Amniotic epithelial cell (primary cell): ENCODE measurements at regions not wholly inside any gene's neighbourhood (a gene's known extent, or its start where the extent isn't known, plus 50 kb on each side); places are given as distances from the start of the nearest gene placed in this dataset.
"Not testable (repeated sequence)": the region's sequence is repeated elsewhere in the genome, so short reads cannot be mapped to it uniquely, and the experiment has no call there.

Experiments
- DNase-seq: peaks from one replicate; pipeline ENCODE4 v3.0.0-alpha.2; 2010; ENCODE audit warnings: low read depth

DNA sequence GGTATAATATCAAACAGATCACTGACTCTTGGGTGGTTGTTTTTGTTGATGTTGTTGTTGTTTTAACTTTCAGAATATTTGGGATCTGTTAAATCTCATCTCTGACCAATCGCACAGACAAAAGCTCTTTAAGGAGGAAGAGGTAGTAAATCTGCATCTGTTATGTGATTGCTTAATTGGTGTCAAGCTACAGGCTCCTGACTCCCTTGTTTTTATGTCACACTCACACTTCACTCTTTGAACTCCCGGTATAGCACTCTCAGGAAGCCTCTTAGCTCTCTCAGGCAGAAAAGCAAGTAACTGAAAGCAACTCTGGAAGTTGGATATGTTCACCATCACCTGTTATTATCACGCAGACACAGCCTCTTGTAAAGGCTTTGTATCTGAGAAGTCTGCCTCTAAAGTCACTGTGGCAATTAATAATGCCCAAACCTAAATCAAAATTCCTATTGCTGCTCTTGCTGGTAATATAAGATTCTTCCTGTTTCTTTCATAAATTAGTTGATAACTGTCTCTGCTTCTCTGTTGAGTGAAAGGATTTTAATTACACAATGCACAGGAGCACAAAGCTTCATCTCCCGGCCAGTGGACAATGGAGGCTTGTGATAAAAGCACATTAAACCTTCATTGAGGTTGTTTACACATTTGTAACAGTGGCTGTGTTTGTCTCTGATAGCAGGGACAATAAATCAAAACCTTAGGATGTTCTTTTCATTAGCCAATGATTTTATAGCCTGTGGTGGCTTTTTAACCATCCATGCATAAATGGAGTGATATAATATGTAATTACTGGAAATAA lies 576.7 kb downstream of the MFSD1 start:
- no peak for DNase-seq

DNA sequence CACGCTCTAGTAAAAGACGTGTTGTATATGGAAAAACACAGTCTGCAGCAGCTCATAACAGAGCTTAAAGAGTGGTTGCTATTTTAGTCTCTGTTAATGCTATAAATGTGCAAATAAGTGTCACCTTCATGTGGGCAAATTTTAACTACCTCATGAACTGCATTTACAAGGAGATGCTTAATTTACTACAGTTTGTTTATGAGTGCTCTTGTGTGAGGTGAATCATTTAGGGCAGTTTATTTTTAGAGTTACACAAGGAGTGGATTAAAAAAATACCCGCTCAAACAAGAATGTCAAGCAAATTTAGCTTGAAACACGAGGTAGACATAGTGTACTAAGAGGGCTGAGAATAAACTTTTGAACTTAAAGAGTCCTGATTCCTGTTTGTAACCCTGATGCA lies 579.0 kb downstream of the MFSD1 start:
- DNase-seq, result peak; percentile 7

DNA sequence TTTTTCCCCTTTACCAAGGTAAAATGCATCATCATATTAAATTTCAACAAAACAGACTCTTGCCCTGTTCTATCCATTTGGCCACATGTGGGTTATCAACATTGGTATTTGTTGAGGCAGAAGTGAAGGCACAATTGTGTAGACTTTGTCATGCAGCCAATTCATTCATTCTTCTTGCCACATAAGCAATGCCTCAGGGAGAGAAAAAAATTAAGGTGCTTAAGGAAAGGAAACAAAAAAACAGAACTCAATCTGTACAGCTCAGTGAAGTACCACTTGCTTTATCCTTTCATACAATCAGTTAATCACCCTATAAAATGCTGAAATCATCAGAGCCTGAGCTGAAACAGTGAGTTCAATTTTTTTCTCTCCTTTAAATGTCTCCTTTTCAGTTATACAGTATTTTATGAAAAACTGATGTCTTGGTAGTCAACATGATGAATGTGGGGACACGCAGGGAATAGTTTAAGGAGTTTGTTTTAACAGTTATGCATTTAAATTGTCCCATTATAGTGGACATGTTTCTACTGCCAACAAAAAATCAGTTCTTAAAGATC lies 588.9 kb downstream of the MFSD1 start:
- DNase-seq, result no peak

DNA sequence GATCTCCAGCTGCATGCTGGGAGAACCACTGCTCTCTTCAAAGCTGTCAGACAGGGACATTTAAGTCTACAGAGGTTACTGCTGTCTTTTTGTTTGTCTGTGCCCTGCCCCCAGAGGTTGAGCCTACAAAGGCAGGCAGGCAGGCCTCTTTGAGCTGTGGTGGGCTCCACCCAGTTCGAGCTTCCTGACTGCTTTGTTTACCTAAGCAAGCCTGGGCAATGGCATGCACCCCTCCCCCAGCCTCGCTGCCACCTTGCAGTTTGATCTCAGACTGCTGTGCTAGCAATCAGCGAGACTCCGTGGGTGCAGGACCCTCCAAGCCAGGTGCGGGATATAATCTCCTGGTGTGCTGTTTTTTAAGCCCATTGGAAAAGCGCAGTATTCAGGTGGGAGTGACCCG lies 591.0 kb upstream of the IL12A start:
- DNase-seq, result not testable (repeated sequence)

DNA sequence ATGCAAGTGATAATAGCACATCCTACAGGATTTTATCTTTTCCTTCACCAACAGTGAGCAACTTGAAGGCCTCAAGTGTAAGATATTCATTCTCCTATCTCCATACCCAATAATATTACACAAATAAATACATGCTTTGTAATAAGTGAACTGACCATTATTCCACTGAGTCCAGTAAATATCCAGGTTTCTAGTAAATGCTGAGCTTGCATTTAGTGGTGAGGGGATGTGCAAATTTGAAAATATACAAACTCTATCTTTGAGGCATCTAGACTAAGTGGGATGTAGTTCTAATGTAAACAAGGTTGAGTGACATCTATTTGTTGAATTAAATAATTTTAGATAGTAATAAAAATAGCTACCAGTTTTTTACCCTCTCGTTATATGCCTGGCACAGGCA lies 587.6 kb upstream of the IL12A start:
- DNase-seq, result no peak

DNA sequence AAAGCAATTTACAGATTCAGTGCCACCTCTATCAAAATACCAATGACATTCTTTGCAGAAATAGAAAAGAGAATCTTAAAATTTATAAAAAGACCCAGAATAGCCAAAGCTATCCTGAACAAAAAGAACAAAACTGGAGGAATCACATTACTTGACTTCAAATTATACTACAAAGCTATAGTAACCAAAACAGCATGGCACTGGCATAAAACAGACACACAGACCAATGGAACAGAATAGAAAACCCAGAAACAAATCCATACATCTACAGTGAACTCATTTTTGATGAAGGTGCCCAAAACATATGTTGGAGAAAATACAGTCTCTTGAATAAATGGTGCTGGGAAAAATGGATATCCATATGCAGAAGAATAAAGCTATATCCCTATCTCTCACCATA lies 578.9 kb upstream of the IL12A start:
- DNase-seq, result not testable (repeated sequence)

DNA sequence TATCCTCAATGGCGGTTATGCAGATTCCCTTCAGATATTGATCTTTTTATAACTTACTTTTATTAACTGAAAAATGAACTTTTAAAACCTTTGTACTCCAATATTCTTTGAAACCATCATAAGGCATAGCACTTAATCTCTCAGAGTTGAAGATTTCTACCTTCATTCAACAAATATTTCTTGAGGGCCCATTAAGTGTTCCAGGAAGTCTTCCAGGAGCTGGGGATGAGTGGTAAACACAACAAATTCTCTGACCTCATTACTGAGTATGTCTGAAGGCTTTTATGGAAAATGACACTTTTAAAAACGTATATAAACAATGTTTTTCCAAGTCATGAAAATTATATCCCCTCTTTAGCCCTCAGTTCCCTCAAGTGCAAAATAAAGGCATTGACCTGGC lies 575.3 kb upstream of the IL12A start:
- no peak for DNase-seq

DNA sequence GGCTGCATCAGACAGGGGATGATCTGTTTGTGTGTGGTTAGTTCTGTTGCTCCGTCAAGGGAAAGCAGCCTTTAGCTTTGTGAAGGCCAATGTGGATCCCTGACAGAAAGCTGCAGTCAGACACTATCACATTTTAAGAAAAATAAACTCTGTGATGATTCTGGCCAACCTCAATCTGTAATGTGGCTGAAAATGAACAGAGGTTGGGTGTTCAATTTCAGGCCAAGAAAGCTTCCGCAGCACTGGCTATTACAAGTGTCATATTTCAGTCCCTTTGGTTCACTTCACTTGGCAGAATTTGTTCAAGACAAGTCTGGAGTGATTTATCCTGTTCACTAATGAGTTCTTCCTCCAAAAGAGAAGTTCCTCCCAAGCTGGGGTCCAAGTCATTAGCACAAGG lies 571.8 kb upstream of the IL12A start:
- DNase-seq, result no peak

DNA sequence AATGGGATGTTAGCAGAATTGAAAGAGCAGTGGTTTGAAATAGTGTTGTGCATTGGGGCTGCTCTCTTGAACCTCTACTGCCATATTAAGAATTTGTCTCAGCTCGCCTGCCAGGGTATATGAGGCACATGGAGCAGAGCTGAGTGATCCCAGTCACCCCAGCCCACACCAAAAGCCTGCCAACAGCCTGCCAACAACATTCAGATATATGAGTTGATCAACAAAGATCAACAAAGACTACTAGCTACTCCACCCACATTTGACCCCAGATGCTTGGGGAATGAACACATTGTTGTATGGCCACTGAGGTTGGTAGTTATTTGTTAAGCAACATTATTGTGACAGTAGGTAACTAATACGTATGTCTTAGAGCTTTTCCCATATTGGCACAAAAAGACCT lies 570.9 kb upstream of the IL12A start:
- peak; percentile 29 for DNase-seq

DNA sequence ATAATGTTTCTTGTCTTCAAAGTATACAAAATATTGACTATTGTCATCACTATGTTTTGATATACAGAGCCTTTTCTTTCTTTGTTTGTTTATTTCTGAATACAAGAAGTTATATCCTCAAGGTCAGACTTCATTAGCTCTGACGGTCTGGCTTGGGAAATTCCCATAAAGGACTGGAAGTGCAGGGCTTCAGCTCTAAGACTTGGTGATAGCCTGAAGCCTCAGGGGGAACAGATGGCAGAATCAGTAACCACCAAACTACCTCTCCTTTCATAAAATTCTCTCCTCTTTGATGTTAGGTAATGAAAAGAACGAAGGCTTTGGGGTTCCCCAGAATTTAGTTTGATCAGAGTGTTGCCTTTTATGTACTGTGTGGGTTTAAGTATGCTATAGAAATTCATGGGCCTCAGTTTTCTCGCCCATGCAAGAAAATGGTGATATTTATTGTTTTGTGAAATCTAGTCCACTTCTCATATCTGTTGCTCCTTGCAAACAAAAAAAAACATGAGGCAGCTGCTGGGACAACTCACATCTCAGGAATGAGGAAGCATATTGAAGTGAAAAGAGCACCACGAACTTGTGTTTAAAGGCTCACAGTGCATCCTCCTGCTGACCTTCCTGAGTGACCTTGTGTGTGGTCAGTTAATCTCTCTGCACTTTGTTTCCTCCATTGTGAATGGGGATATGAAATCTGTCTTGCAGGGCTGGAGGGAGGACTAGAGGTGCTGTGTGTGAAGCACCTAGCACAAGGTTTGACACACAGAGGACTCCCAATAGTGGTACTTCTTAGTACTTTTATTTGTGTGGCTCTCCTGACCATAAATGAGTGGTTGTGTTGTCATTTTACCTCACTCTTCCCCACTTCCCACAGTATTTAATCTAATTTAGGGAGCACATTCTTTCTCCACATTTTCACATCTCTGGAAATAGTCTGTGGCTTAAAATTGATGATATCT lies 569.8 kb upstream of the IL12A start:
- DNase-seq, result peak; percentile 86

DNA sequence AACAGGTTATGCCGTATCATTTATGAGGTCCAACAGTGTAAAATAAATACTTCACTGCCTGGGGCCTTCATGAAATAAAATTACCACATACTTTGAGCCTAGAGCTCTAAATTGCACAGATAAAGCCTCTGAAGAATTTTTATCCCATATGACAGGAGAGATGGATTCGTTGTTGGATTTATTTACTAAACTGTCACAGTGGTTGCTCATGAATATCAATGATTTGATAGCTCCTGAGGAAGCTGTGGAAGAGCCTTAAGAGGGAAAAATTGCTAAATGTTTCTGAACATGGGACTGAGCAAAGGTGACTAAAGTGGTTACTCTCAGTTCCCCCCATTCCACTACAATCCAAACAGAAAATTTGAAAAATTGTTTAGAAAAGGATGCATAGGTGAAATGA lies 558.9 kb upstream of the IL12A start:
- DNase-seq, result no peak

DNA sequence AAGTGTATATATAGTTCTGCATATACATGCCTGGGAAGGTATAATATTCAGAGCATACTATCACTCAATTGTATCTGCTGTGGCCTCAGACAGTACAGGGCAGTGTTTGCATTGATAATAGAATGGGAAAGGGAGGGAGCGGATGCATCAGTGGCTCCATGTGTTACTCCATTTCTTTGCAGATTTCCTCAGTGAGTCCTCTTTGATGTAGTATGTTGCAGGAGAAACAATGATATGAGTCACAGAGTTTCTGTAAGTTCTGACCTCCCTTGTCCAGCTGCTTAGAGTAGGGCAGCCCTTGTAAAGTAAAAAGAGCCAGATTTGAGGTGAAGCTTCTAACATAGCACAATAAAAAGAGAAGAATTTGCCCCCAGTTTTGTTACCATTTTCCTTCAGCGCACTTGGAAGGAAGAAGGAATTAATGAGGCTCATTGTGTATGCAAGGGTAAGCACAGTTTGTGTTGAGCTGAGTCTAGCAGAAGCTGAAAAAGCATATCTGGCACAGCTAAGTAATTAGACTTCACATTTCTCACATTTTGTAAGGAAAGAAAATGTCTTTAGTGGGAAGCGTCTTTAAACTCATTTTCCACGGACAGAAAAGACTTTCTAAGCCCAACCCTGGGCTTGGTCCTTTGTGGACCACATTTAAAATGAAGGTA lies 555.8 kb upstream of the IL12A start:
- peak; percentile 39 for DNase-seq

DNA sequence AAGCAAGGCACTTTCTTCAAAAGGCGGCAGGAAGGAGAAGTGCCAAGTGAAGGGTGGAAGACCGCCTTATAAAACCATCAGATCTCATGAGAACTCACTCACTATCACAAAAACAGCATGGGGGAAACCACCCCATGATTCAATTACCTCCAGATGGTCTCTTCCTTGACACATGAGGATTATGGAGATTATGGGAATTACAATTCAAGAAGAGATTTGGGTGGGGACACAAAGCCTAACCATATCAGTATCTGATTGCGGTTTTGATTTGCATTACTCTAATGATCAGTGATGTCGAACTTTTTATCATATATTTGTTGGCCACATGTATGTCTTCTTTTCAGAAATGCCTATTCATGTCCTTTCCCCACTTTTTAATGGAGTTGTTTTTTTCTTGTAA lies 549.3 kb upstream of the IL12A start:
- DNase-seq, result no peak

DNA sequence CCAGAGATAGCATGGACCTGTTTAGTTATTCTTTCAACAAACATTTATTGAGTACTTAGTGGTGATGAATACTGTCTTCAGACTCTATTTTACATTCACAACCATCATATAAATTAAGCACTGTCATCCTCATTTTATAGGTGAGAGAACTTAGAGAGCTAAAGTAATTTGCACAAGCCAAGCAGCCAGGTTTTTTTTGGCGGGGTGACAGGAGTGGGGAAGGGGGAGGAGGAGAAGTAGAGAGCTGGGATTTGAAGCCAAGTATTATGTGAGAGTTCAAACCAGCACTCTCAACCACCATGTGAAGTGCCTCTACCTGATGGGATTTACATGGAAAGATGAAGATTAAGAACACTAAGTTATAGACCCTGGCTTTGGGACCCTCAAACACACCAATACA lies 547.4 kb upstream of the IL12A start:
- DNase-seq, result no peak

DNA sequence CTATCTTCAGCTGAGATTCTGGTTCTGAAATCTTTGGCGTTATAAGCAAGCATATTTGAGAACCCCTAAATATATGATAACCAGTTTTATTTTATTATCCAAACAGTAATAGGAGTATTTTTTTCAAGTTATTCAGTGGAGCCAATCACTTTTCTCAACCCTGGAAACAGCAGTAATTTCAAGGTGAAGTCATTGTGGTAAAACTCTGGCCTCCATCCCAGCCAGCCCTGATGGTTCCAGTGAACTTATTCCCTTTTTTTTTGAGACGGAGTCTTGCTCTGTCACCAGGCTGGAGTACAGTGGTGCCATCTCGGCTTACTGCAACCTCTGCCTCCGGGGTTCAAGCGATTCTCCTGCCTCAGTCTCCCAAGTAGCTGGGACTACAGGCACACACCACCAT lies 545.4 kb upstream of the IL12A start:
- DNase-seq, result no peak

DNA sequence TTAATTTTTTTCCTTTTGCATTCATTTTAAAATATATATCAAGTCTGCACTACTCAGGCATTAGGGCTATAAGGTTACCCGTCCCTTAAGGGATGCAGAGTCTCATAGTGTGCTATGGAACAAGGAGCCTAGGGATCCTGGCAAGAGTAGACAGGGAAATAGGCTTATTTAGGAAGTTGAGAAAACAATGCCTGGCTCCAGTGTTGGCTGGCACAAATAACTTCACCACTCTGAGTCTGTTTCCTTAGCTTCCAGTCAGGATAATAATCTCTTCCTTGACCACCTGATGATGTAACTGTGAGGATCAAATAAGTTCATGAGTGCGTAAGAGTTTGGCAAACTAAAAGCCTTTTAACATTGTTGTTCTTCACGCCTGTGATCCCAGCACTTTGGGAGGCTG lies 540.8 kb upstream of the IL12A start:
- DNase-seq, result no peak

DNA sequence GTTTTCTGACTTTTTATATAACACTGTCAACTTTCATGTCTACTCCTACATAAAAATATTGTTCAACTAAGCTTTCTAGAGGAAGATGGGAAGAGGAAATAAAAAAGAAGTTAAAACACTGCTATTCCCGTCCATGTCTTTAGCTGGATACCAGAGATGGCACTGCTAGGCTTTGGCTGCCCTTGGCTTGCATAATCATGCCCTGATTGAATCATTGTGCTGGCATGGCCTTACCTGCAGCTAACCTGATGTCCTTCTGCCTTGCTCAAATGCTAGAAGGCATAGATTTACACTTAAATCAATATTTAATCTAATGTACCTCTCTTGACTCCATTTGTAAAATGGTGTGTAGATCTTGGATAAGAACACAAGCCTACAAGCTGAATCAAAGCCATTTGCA lies 539.7 kb upstream of the IL12A start:
- no peak for DNase-seq

DNA sequence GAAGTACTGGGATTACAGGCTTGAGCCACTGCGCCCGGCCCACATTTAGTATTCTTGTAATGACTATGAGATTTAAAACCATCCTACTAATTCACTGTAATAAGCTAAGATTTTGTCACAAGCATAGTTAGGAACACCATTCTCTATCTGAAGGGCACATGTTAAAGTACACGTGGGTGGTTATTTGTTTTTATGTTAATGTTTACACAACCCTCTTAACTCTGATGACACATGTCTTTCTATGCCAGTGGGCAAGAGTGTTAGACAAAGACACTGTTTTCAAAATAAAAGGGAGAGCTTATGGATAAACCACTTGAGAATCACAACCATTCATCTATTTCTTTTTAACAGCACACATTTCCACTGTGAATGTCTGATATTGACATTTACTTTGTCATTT lies 537.6 kb upstream of the IL12A start:
- no peak for DNase-seq

DNA sequence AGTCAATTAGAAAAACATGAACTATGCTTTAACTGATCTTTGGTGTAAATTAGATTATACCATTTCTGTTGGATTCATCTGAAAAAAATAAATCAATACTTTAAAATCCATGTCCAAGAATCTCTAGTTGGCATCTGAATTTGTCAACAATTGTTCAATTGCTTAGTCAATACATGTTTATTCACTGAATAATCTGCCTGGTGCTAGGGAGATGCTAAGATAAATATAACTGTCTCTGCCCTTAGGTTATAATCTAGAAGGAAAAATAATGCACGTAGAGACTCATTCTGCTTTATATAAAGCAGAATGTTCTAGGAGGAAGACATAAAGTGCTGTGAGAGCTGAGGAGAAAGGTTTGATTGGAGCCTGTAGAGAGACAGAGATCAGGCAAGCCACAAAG lies 537.2 kb upstream of the IL12A start:
- no peak for DNase-seq

DNA sequence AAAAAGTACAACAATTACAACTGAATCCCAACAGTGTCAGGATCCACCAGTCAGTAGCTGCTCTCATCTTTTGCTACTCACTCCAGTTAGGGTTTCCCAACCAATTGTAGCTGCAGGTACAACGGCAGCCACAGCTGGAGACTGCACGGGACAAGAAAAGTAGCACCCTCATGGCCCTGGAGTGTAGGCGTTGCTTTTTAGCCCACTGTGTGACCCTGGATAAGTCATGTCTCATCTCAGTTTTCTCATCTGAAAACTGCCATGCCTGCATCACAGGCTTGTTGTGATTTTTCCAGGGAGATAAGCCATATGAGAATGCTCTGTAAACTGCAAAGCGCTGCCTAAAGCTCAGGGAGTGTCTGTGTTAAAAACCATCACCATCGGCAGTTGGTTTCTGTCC lies 535.6 kb upstream of the IL12A start:
- DNase-seq, result no peak

DNA sequence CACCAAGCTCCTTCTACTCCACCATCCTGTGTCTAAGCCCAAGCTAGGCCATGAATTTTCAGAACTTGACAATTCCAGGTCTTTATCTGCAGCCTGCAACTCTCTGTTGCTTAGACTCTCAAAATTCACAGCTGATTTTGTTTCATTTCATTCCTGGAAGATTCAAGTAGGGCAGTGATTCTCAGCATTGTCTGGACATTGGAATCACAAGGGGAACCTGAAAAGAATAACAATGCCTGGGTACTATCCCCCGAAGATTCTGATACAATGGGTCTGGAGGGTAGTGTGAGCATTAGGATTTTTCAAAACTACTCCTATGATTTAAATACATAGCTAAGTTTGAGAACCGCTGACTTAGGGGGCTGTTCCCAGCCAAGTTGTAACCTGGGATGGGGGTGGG lies 534.7 kb upstream of the IL12A start:
- no peak for DNase-seq

DNA sequence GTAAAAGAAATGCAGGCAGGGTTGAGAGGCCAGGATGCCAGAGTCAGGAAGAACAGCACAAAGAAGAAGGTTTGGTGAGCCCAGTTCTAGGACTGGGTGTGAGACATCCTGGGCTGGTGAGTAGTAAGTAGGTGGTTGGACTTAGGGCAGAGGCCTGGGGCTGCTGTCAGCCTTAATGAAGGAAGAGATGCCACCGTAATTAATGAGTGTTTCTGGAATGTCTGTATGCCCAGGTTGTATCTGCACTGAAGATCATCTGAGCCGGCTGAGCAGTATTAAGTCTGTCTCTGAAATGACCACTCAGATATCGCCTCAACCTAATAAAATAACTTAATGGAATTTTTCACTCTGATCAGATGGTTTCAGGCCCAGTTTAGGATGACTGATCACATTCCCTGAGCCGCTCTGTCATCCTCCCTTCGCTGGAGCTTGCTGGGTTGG lies 532.9 kb upstream of the IL12A start:
- peak; percentile 19 for DNase-seq
